ENCODE measurements at regions not wholly inside any gene's neighbourhood (a gene's known extent, or its start where the extent isn't known, plus 50 kb on each side); places are given as distances from the start of the nearest gene placed in this dataset.
"Not testable (repeated sequence)": the region's sequence is repeated elsewhere in the genome, so short reads cannot be mapped to it uniquely, and the experiment has no call there.

DNA sequence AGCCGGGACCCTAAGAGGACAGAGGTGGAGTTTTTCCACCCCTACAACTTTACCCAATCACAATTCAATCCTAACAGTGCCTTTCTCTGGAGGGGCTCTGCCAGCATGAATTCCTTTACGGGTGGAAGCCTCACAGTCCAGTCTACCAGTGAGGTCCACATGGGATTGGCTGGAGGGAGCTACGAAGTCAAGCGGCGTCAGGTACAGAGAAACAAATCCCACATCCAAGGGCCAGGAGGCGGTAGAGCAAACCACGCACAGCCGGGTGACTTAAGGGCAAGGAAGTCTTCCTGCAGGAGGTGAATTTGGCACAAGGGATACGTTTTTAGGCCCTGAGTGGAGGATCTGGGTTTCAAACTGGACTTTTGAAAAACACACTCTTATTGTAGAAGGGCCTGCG lies 199.6 kb downstream of the UQCRFS1 start:
- DNase-seq (ENCODE audit: low spot score), result no peak

DNA sequence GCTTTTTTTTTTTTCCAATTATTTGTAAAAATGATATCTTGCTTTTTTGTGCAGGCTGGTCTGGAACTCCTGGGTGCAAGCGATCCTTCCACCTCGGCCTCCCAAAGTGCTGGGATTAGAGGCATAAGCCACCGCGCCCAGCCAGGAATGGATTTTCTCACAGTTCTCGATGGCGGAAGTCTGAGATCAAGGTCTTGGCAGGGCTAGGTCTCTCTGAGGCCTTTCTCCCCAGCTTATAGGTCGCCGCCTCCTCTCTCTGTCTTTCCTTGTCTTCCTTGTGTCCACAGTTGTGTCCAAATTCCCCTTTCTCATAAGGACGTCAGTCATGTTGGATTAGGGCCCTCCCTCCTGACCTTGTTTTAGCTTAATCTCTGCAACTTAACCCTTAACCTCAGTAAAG lies 200.5 kb downstream of the UQCRFS1 start:
- DNase-seq (ENCODE audit: low spot score), result no peak

DNA sequence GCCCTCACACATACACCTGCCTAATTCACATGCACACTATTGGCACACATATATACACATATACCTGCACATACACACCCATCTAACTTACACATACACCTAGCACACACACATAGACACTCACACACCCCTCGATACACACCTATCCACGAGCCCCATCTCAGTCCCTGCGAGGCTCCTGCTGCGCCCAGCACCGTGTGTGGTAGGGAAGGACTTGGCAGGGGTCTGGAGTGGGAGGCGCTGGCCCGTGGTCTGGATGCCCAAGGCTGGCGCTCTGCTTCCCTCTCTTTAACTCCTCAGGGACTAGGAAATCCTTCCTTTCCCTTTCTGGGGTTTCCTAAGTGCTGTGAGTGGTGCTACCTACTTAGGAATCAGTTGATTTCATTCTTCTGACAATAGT lies 202.7 kb downstream of the UQCRFS1 start:
- DNase-seq (ENCODE audit: low spot score), result no peak

DNA sequence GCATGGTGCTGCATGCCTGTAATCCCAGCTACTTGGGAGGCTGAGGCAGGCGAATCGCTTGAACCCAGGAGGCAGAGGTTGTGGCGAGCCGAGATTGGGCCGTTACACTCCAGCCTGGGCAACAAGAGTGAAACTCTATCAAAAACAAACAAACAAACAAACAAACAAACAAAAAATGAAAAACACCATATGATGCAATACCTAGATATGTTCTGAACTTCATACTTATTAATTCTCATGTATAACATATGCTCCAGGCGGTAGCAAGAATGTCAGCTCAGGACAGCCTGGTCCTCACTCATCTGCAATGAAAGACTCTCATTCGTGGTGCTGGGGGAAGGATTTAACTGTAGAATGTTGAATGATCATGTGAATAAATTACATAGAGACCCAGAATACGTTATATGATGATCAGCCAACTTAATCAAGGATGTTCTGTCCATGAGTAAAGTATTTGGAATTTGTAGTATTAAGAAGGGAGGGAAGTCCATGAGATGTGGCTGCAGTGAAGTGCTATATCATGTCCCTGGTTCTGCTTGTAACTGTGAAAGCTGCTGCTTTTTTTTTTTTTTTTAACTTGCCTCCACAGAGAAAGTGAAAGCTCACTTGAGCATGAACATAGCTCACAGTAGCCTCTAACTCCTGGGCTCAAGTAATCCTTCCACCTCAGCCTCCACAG lies 206.8 kb downstream of the UQCRFS1 start:
- DNase-seq (ENCODE audit: low spot score), result no peak

DNA sequence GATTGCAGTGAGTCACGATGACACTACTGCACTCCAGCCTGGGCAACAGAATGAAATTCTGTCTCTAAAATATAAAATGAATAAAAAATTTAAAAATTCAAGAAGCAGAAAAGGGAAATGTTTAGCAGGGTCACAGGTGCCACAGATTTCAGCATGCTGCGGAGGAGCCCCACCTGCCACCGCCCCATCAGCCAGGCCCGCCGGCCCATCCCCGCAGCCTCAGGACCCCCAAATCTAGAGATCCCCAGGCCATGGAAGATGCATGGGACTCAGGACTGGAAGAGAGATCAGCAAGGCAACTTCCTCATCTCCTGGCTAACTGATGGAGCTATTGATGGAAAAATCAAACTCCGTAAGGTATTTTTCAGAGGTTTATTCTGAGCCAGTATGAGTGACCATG lies 208.2 kb downstream of the UQCRFS1 start:
- no peak for DNase-seq (ENCODE audit: low spot score)

DNA sequence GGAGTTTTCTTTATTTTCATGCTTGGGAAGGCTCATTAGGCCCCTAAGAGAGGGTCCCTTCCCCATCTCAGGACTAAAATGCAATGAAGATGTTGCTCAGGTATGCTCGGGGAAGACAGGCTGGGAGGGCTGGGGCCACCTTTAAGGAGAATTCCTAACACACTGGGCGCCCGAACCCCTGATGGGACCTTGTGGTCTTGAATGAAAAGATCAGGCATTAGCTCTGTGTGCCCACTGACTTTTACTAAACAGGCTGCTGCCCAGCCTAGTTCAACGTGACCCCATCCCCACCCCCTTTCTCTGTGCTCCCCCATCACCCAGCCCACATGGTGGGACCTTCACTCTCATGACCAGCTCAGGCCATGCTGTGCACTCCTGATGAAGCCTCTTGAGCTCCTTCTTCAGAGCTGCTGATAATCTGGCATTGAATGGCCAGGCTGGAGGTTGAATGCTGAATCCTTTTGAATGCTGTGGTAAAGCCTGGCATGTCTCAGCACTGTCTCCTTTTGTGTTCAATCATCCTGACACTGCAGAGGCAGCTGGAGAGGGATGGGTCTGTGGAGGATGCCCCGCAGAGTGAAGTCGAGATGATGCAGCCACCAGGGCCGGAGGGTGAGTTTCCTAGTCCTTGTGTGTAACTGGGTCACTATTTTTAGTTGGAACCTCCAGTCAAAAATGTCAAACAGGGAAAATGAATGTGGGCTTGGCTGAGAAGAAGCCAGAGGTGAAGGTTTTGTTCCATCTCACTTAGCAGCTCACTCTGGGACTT lies 209.1 kb downstream of the UQCRFS1 start:
- DNase-seq (ENCODE audit: low spot score), result no peak

DNA sequence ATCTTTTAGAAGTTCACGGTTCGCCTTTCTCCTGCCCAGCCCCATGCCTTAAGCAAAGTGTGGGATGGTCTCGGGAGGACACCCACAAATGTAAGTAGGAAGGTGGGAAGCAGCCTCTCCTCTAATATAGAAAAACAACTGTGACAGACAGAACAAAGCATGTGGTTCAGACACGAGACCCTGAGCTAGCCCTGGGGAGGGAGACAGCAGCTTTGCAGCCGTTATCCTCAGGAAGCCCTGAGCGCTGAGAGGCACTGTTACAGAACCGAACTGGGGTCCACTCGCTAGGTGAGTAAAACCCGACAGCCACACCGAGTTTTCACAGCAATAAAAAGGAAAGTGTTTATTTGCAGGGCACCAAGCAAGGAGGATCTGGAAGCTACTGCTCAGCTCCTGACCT lies 210.6 kb downstream of the UQCRFS1 start:
- no peak for DNase-seq (ENCODE audit: low spot score)

DNA sequence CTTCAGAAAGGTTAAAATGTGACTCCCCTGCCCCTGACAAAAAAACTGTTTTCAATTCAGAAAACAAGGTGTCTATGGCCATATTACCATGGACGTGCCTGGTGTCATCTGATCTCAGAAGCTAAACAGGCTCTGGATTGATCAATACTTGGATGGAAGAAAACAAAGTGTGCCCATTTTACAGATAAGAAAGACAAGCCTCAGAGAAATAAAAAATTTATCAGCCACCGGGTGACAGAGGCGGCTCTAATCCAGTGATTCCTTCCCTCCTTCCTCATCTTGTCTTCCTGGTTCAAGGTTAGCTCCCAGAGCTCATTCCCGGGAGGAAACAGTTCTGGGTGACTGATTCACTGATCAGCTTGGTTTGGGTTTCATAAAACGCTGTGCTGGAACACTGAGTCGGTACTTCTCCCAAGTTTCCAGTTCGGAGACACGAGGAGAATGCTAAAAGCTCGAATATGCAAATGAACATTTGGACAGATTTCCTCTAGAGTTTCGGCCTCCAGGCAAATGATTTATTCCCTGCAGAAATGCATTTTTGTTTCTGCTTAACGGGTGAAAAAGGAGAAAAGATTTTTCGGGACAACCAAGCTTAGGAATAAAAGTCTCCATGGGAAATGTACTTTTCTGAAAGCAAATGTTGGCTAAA lies 211.2 kb downstream of the UQCRFS1 start:
- no peak for DNase-seq (ENCODE audit: low spot score)

DNA sequence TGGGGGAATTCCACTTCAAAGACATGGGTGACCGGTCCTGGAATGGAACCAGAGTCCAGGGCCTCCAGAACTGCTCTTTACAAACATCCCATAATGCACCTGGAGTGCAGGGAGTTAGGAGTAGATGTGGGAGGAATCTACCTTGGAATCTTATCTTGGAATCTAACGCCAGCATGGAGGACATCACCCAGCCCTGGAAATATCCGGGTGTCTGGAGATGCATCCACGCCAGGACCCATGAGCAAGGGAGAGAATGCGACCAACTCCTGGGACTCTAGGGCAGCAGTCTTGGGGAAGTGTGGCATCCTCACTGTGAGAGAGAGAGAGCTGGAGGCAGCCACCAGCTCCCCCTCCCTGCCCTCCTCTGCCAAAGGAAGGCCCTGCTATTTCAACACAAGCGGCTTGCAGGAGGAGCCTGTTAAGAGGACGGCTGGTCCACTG lies 211.8 kb downstream of the UQCRFS1 start:
- no peak for DNase-seq (ENCODE audit: low spot score)

DNA sequence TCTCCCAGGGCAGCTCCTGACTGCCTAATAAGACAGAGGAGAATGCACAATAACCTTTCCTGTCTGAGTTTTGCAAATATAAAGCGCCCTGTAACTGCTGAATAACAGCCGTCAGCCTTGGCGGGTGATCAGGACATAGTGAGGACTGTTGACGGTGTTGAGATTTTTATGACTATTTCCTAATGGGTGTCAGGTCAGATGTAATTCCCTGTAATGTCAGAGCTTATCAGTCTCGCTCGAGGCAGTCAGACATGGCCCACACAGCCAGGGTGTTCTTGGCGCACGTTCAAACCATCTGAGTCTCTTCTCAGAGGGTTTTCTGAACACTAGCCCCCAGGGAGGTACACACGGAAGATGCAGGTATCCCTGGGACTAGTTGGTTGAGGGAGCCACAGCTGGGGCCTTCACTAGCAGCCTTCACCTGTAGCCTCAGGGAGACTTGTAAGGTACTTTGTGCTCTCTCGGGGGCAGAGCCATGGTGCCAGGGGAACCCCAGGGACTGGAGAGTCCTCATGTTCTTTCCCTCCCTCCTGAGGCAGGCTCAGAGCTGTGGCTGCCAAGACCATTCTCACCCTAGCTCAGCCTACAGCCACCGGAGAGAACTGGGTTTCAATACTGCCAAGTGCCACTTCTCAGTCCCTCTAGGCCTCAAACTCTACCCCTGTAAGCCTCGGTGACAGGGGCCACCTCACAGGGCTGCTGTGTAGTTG lies 213.1 kb downstream of the UQCRFS1 start:
- no peak for DNase-seq (ENCODE audit: low spot score)

DNA sequence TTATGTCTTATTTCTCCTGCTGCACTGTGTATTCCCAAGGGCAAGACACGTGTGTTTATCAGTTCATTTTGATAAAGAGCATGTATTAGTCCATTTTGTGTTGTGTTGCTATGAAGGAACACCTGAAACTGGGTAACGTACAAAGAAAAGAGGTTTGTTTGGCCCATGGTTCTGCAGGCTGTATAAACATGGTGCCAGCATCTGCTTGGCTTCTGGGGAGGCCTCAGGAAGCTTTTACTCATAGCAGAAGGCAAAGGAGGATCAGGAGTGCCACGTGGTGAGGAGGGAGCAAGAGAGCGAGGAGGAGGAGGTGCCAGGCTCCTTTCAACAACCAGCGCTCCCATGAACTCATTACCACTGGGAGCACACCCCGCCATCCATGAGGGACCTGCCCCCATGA lies 214.0 kb downstream of the UQCRFS1 start:
- DNase-seq (ENCODE audit: low spot score), result no peak

DNA sequence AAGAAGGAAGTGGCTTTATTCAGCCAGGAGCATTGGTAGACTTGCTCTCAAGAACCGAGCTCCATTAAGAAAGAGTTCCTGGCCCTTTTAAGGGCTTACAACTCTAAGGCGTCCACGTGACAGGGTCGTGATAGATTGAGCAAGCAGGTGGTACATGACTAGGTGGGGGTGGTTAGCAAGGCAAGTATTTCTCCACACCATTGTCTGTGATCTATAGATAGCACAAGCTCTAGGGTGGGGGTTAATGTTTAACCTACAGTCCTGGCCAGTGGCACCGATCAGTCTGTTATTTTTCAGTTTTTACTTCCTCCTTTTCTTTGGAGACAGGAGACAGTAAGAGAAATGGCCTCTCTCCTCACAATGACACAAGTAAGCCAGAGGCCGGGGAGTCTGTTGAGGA lies 215.1 kb downstream of the UQCRFS1 start:
- not testable (repeated sequence) for DNase-seq (ENCODE audit: low spot score)

DNA sequence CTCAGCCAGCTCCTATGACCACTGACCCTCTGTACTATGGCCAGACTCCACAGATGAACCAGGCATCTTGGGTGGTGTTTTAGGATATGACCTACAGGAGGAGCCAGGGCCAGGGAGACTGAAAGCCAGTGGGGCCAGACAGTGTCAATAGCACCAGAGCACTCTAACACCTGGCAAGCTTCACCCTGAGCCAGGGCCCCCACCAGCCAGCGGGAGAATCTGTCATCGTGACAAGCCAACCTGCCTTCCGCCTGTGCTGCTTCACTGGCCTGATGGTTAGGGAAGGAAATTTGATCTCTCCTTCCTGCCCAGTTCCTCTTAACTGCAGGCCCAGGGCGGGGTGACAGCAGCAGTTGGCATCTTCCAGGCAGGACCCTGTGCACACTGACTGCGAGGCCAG lies 222.4 kb downstream of the UQCRFS1 start:
- no peak for DNase-seq (ENCODE audit: low spot score)

DNA sequence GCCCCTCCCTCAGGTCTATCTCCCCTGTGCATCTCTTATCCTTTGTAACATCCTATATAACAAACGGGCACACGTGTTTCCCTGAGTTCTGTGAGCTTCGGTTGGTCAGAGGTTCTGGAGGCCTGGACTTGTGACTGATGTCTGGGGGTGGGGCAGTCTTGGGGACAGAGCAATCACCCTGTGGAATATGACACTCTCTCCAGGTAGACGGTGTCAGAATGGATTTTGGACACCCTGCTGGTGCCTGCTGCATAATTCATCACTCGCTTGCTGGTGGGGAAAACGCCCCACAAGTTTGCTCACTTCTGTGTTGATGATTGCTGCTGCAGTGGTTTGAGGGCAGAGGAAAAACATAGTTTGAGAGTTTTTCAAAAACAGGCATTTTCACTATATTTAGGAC lies 223.2 kb downstream of the UQCRFS1 start:
- DNase-seq (ENCODE audit: low spot score), result no peak

DNA sequence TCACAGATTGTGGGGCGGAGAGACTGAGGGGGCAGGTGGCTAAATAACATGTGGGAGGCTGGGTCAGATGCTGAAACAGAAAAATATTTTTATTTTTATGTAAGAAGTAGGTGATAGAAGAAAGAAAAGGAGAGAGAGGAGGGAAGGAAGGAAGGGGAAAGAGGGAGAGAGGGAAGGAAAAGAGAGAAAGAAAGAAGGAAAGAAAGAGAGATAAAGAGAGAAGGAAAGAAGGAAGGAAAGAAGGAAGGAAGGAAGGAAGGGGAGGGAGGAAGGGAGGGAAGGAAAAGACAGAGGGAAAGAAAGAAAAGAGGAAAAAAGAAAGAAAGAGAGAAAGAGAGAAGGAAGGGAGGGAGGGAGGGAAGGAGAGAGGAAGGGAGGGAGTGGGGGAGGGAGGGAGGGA lies 224.9 kb downstream of the UQCRFS1 start:
- no peak for DNase-seq (ENCODE audit: low spot score)

DNA sequence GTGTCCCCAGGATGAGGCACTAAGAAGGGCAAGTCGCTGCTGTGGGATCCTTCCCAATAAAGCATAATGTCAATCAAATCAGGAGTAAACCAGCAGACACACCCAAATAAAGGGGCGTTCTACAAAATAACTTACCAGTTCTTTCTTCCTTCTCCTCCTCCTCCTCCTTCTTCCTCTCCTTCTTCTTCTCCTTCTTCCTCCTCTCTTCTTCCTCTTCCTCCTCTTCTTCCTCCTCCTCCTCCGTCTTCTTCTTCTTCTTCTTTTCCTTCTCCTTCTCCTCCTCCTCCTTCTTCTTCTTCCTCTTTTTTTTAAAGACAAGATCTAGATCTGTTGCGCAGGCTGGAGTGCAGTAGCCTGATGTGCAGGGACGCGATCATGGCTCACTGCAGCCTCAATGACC lies 225.8 kb downstream of the UQCRFS1 start:
- DNase-seq (ENCODE audit: low spot score), result no peak

DNA sequence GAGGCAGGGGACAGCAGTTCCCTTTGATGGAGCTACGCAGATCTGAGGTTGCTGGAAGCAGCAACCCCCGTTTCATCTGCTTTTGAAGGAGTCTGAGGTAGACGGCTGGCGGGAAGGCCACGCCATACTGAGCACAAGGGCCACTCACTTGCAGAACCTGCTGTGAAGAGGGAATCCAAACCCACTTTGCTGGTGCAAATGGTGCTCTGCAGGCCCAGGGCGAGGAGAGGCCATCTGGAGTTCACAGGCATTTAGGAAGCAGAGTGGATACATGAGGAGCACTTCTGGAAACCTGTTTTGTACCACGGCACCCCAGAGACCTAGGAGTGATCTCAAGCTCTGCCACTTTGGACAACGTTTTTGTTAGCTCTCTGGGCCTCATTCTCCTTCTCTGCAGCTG lies 227.8 kb downstream of the UQCRFS1 start:
- DNase-seq (ENCODE audit: low spot score), result no peak

DNA sequence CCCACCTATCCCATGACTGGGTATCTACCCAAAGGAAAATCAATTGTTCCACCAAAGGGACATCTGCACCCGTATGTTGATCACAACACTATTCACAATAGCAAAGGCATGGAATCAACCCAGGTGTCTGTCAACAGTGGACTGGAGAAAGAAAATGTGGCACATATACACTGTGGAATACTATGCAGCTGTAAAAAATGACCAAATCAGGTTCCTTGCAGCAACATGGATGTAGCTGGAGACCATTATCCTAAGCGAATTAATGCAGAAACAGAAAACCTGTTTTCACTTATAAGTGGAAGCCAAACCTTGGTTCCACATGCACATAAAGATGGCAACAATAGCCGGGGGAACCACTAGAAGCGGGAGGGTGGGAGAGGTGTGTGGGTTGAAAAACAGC lies 228.6 kb downstream of the UQCRFS1 start:
- DNase-seq (ENCODE audit: low spot score), result no peak

DNA sequence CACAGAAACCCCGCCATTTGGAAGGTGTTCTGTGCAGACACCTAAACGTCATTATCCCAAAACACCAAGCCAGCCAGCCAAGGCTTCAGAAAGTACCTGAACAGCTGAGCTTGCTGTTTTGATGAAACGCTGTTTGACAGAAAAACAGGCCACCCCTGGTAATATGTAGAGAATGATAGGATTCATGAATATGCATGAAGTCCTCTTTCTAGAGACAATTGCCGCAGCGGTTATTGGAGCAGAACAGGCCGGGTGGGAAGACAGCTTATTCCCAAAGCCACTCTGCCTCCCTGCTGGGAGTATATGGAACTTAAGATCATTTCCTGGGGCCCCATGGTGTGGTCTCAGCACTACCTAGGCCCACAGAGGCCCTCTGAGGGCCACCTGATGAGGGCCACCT lies 229.5 kb downstream of the UQCRFS1 start:
- DNase-seq (ENCODE audit: low spot score), result no peak

DNA sequence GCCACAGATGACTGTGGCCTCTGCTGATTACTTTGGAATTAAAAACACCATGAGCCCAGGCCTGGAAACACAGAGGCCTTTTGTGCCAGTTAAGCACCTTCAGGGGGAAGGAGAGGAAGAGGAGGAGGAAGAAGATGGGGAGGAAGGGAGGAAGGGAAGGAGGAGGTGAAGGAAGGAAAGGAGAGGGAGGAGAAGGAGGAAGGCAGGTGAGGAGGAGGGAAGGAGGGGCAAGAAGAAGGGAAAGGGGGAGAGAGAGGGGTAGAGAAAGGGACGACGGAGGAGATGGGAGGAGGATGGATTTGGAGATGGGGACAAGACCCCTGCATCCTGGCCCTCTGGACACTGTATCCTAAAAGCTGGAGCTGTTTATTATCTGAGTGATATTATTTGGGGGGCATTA lies 231.0 kb downstream of the UQCRFS1 start:
- no peak for DNase-seq (ENCODE audit: low spot score)

DNA sequence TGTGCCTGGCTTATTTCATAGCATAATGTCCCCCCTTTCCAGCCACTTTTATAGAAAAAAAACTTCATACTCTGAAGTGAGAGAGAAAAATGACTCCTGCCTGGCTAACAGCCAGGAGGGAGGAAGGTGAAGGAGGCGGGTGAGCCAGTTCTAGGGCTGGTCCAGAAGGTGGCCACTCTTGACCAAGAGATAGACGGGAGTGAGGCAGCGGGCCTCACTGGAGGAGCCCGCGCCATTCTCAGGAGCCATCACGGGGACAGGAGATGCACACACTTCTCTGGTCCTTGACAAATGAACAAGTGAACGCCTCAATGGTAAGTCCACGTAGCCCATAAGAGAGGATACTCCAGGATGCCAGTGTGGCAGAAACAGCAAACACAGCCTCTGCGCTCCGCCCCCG lies 231.4 kb downstream of the UQCRFS1 start:
- no peak for DNase-seq (ENCODE audit: low spot score)

DNA sequence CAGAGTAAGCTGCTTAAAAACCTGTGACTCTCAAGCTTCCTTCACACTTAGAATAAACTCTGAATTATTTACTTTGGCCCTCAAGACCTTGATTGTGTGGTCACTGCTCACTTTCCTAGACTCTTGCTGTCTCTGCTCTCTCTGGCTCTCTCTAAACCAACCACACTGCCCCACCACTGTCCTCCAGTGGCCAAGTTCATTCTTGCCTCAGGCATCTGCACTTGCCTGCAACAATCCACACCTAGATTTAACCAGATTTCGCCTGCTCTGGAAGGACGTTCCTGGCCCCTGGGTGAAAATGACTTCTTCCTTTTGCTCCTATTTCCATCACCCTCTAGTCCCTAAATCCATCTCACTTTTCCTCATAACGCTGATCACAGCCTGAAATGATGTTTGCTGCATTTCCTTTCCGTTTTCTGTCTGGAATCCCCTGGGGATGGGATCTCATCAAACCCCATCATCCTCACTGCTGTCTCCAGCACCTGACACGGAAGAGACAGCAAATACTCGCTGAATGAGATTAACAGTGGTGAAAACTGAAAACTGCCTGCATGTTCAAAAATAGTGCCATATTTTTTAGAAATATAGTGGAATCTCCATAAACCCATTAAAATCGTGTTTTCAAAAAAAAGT lies 232.6 kb downstream of the UQCRFS1 start:
- DNase-seq (ENCODE audit: low spot score), result no peak

Measured in hematopoietic multipotent progenitor cell treated with erythropoietin and hydrocortisone succinate and interleukin-3 and kit ligand, for 17 days (in vitro differentiated cells).